ENCODE measurements at regions not wholly inside any gene's neighbourhood (a gene's known extent, or its start where the extent isn't known, plus 50 kb on each side); places are given as distances from the start of the nearest gene placed in this dataset.

DNA sequence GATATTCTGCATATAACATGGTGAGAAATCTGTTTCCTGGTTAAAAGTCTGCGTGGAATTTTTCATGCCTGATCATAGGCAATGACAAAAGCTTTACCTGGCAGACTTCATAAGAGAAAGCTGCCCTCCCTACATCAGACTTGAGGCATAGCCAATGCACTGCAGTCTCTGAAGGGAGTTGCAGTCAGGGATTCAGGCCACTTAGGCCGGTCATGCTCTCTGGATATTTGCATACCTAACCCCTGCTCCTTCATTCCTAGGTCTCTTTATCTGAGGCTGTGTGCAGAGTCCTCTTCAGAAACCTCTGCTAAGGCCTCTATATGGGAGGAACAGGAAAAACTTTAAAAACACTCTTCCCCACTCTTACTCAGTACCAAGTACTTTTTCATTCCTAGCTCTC, 287.4 kb downstream of the PCDH17 start:
- no peaks in the 10 kb centered on the region; a peak in 1 of 7 replicates for H3K36me3 Mint-ChIP-seq (ENCODE audit: insufficient read depth in 1 of 3, low read depth in 3 of 3)
- H3K4ac ChIP-seq (ENCODE audit: low read depth, low read length), result no peak overlapping the region
- no peak overlapping the region for H3K23ac ChIP-seq (ENCODE audit: insufficient read length, low read depth, low read length)
- H3K27me3 Mint-ChIP-seq (ENCODE audit: low read depth), result no peaks in the 10 kb centered on the region
- H3K27ac Mint-ChIP-seq, result peak overlapping the region in 1 of 3 experiments; percentile 84; a peak in 3 of 7 replicates
- H2AFZ ChIP-seq (ENCODE audit: low read length), result peak overlapping the region; percentile 77
- H4K8ac ChIP-seq (replicated peaks; ENCODE audit: insufficient read length, low read depth, low read length), result no peak overlapping the region
- H2BK5ac ChIP-seq (ENCODE audit: insufficient read length, low read length), result no peak overlapping the region
- H3K4me3 Mint-ChIP-seq, result no peak overlapping the region
- no peak overlapping the region for H2BK12ac ChIP-seq (ENCODE audit: insufficient read length, low read depth, low read length)
- H4K5ac ChIP-seq (ENCODE audit: insufficient read length, low read depth, low read length), result no peak overlapping the region
- H3K27ac ChIP-seq (ENCODE audit: insufficient read length, low read depth, low read length), result no peak overlapping the region
- H3K9me3 ChIP-seq (ENCODE audit: control insufficient read depth, low read depth, low read length), result no peaks in the 10 kb centered on the region
- no peaks in the 10 kb centered on the region for H4K20me1 ChIP-seq (ENCODE audit: control insufficient read depth, insufficient read depth, insufficient read length)
- no CpG with 5 or more reads among the region's 2 CpGs for WGBS (ENCODE audit: extremely low coverage, insufficient read length, low lambda C conversion rate)
- no peak overlapping the region for H2BK120ac ChIP-seq (ENCODE audit: low read depth, low read length, poor library complexity, severe bottlenecking)
- H2BK20ac ChIP-seq (ENCODE audit: low read depth, low read length, poor library complexity, severe bottlenecking), result no peak overlapping the region
- no peak for TF ChIP-seq CTCF (conservative IDR thresholded peaks at IDR 0.05)
- no peaks in the 10 kb centered on the region for H3K23me2 ChIP-seq (ENCODE audit: insufficient read length, low read depth, low read length, poor library complexity, severe bottlenecking)
- no peak overlapping the region for H4K91ac ChIP-seq (ENCODE audit: insufficient read length, low read depth, low read length)
- no peak overlapping the region for H3K14ac ChIP-seq (ENCODE audit: insufficient read depth, low read length)
- H3K79me1 ChIP-seq (ENCODE audit: insufficient read depth, low read depth, low read length, poor library complexity, severe bottlenecking), result no peaks in the 10 kb centered on the region
- no peak overlapping the region for H3K9ac ChIP-seq (ENCODE audit: extremely low read depth, insufficient read length, low read length)
- no peak overlapping the region for H3K18ac ChIP-seq (ENCODE audit: insufficient read length, low read depth, low read length)
- H2AK5ac ChIP-seq (ENCODE audit: insufficient read length, low read length), result no peak overlapping the region
- peak; percentile 29 for DNase-seq
- peaks cover 5% of the 10 kb centered on the region in 2 experiments for H3K4me1 Mint-ChIP-seq
- H3K27me3 ChIP-seq (ENCODE audit: insufficient read depth, low read length), result no peaks in the 10 kb centered on the region
- H3K4me1 ChIP-seq (ENCODE audit: insufficient read depth, low read length), result 0 out of 2 replicates have a peak, but pooled peaks cover 2% of the 10 kb centered on the region
- H3K79me2 ChIP-seq (ENCODE audit: insufficient read depth, low read length), result no peaks in the 10 kb centered on the region
- no peak overlapping the region for H3T11ph ChIP-seq (ENCODE audit: low read length)
- no peak overlapping the region for H3K56ac ChIP-seq (ENCODE audit: insufficient read length, low read depth, low read length)
- H2BK15ac ChIP-seq (ENCODE audit: low read depth, low read length), result no peak overlapping the region
- no peaks in the 10 kb centered on the region for H3K9me3 Mint-ChIP-seq
- no peak overlapping the region for H3K4me2 ChIP-seq (ENCODE audit: insufficient read depth, insufficient read length, low read length)
